WTC11 (cell line): ENCODE measurements at regions not wholly inside any gene's neighbourhood (a gene's known extent, or its start where the extent isn't known, plus 50 kb on each side); places are given as distances from the start of the nearest gene placed in this dataset.

Experiments
- ATAC-seq: fragments of 200-7000 bp; cut with Tn5 transposase; 2 replicates; pipeline ENCODE4 v1.10.0; 2021; ENCODE audit warnings: mild to moderate bottlenecking, moderate library complexity
- CTCF ChIA-PET: fragments of 300-600 bp; sonication (Branson Sonifier 250); formaldehyde crosslinking; loops from one replicate; lab custom pipeline; 2021; ENCODE audit warnings: antibody characterized with exemption; lab: Charles Lee
- POLR2A ChIA-PET: fragments of 350-600 bp; sonication (Branson Sonifier 250); formaldehyde crosslinking; loops from one replicate; lab custom pipeline; 2021; ENCODE audit warnings: antibody characterized with exemption; lab: Charles Lee
- DNase-seq: peaks from one replicate; pipeline ENCODE4 v3.0.0; 2021; ENCODE audit warnings: low spot score
- H3K27ac Mint-ChIP-seq: 2 replicates; pipeline ENCODE4 v1.8.0; 2021; ENCODE audit warnings: mixed read lengths
- H3K27me3 Mint-ChIP-seq: 2 replicates; pipeline ENCODE4 v1.8.0; 2021; ENCODE audit warnings: low read depth, mild to moderate bottlenecking, moderate library complexity, mixed read lengths
- H3K36me3 Mint-ChIP-seq: 2 replicates; pipeline ENCODE4 v1.8.0; 2021; ENCODE audit warnings: mixed read lengths
- H3K4me1 Mint-ChIP-seq: 2 replicates; pipeline ENCODE4 v1.8.0; 2022; ENCODE audit warnings: mixed read lengths
- H3K4me3 Mint-ChIP-seq: 2 replicates; pipeline ENCODE4 v1.8.0; 2021; ENCODE audit warnings: mild to moderate bottlenecking, moderate library complexity, mixed read lengths
- H3K9me3 Mint-ChIP-seq: 2 replicates; pipeline ENCODE4 v1.8.0; 2021; ENCODE audit warnings: mixed read lengths
- CREB1 ChIP-seq: sonication (generic); formaldehyde crosslinking; IDR thresholded peaks from 2 replicates; pipeline ENCODE4 v1.8.0; 2023; ENCODE audit warnings: mild to moderate bottlenecking, missing genetic modification reagents
- ELF4 ChIP-seq: sonication (generic); formaldehyde crosslinking; IDR thresholded peaks from 2 replicates; pipeline ENCODE4 v1.8.1; 2022; ENCODE audit warnings: low read depth, mild to moderate bottlenecking, moderate library complexity, missing genetic modification reagents
- FOXJ3 ChIP-seq: sonication (generic); formaldehyde crosslinking; IDR thresholded peaks from 2 replicates; pipeline ENCODE4 v1.9.0; 2021; ENCODE audit warnings: missing genetic modification reagents, mild to moderate bottlenecking, borderline replicate concordance
- FOXK1 ChIP-seq: sonication (generic); formaldehyde crosslinking; IDR thresholded peaks from 2 replicates; pipeline ENCODE4 v1.8.0; 2022; ENCODE audit warnings: mild to moderate bottlenecking, moderate library complexity, missing genetic modification reagents
- GRHL2 ChIP-seq: fragments of 250-450 bp; sonication (Bioruptor Pico); IDR thresholded peaks from 2 replicates; pipeline ENCODE4 v1.8.0; 2022; ENCODE audit warnings: mild to moderate bottlenecking, moderate library complexity; ENCODE audit not compliant: insufficient replicate concordance, severe bottlenecking
- JUN ChIP-seq: sonication (generic); formaldehyde crosslinking; IDR thresholded peaks from 2 replicates; pipeline ENCODE4 v1.8.0; 2023; ENCODE audit warnings: mild to moderate bottlenecking, missing genetic modification reagents
- MYBL2 ChIP-seq: sonication (generic); formaldehyde crosslinking; IDR thresholded peaks from 2 replicates; pipeline ENCODE4 v1.8.1; 2023; ENCODE audit warnings: mild to moderate bottlenecking, moderate library complexity, missing genetic modification reagents
- TCF7 ChIP-seq: sonication (generic); formaldehyde crosslinking; IDR thresholded peaks from 2 replicates; pipeline ENCODE4 v1.8.0; 2022; ENCODE audit warnings: mild to moderate bottlenecking, low read depth, missing genetic modification reagents, moderate library complexity
- TP53 ChIP-seq: sonication (generic); formaldehyde crosslinking; IDR thresholded peaks from 2 replicates; pipeline ENCODE4 v1.8.1; 2023; ENCODE audit warnings: mild to moderate bottlenecking, missing genetic modification reagents
- ZNF121 ChIP-seq: sonication (generic); formaldehyde crosslinking; IDR thresholded peaks from 2 replicates; pipeline ENCODE4 v1.8.0; 2023; ENCODE audit warnings: missing genetic modification reagents
- ZNF232 ChIP-seq: sonication (generic); formaldehyde crosslinking; IDR thresholded peaks from 2 replicates; pipeline ENCODE4 v1.8.0; 2022; ENCODE audit warnings: mild to moderate bottlenecking, missing genetic modification reagents
- ZNF263 ChIP-seq: sonication (generic); formaldehyde crosslinking; IDR thresholded peaks from 2 replicates; pipeline ENCODE4 v1.8.1; 2022; ENCODE audit warnings: low read depth, mild to moderate bottlenecking, moderate library complexity, missing genetic modification reagents
- TF ChIP-seq, protein P1 (sequence below): sonication (generic); formaldehyde crosslinking; IDR thresholded peaks from 2 replicates; pipeline ENCODE4 v1.8.0; 2023; ENCODE audit warnings: missing genetic modification reagents
- TF ChIP-seq, protein P2 (sequence below): sonication (generic); formaldehyde crosslinking; IDR thresholded peaks from 2 replicates; pipeline ENCODE4 v1.8.1; 2023; ENCODE audit warnings: mild to moderate bottlenecking, missing genetic modification reagents, moderate library complexity
- TF ChIP-seq, protein P3 (sequence below): sonication (generic); formaldehyde crosslinking; conservative IDR thresholded peaks from 2 replicates; pipeline ENCODE4 v1.8.1; 2022; ENCODE audit warnings: mild to moderate bottlenecking, missing genetic modification reagents
- TF ChIP-seq, protein P4 (sequence below): sonication (generic); formaldehyde crosslinking; IDR thresholded peaks from 2 replicates; pipeline ENCODE4 v1.8.1; 2023; ENCODE audit warnings: mild to moderate bottlenecking, missing genetic modification reagents, borderline replicate concordance
- TF ChIP-seq, protein P5 (sequence below): sonication (generic); formaldehyde crosslinking; IDR thresholded peaks from 2 replicates; pipeline ENCODE4 v1.8.1; 2022; ENCODE audit warnings: mild to moderate bottlenecking, moderate library complexity, missing genetic modification reagents
- TF ChIP-seq, protein P6 (sequence below): sonication (generic); formaldehyde crosslinking; IDR thresholded peaks from 2 replicates; pipeline ENCODE4 v1.8.0; 2023; ENCODE audit warnings: mild to moderate bottlenecking, missing genetic modification reagents
- TF ChIP-seq, protein P7 (sequence below): sonication (generic); formaldehyde crosslinking; IDR thresholded peaks from 2 replicates; pipeline ENCODE4 v1.8.1; 2022; ENCODE audit warnings: mild to moderate bottlenecking, missing genetic modification reagents, moderate library complexity, borderline replicate concordance
- TF ChIP-seq, protein P8 (sequence below): sonication (generic); formaldehyde crosslinking; IDR thresholded peaks from 2 replicates; pipeline ENCODE4 v1.8.1; 2023; ENCODE audit warnings: mild to moderate bottlenecking, missing genetic modification reagents

DNA sequence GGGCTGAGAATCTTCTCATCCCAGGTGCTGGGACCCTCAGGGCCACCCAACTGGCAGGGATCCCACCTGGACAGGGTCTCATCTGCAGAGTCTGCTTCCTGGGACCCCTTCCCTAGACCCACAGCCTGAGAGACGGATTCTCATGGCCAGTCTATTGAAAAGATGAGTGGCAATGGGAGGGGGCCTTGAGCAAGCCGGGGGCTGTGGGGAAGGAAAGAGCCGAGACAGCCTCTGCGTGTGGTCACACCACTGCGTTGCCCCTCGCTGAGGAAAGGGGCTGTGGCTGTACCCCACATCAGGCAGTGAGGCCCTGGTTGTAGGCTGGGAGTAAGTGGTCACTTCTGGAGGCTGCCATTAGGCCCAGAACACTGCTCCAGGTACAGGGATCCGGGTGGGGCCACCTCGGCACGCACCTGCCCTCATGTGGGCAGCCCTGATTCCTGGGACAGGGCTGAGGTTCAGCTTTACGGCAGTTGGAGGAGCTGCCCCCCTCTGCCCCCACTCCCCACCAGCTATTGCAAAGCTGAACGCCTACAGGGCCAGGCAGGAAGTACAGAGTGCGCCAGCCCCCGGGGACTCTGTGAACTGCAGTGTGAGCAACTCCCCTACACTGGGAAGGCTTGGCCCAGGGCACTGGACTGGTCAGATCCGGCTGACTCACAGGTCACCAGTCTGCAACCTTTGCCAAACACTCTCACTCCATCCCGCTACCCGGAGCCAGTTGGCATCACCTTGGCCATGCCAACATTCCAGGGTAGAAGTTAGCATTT is 106.9 kb downstream of the RIPK4 start (continued):
- TF ChIP-seq, protein P1, sequence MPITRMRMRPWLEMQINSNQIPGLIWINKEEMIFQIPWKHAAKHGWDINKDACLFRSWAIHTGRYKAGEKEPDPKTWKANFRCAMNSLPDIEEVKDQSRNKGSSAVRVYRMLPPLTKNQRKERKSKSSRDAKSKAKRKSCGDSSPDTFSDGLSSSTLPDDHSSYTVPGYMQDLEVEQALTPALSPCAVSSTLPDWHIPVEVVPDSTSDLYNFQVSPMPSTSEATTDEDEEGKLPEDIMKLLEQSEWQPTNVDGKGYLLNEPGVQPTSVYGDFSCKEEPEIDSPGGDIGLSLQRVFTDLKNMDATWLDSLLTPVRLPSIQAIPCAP (CRISPR knock-in tag), result no peak
- no peak for TF ChIP-seq ELF4 (CRISPR knock-in tag)
- TF ChIP-seq ZNF121 (CRISPR knock-in tag), result no peak
- TF ChIP-seq, protein P2, sequence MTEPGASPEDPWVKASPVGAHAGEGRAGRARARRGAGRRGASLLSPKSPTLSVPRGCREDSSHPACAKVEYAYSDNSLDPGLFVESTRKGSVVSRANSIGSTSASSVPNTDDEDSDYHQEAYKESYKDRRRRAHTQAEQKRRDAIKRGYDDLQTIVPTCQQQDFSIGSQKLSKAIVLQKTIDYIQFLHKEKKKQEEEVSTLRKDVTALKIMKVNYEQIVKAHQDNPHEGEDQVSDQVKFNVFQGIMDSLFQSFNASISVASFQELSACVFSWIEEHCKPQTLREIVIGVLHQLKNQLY, result no peak
- no peak for TF ChIP-seq FOXJ3
- TF ChIP-seq MYBL2, result no peak
- no peak for TF ChIP-seq TP53 (CRISPR knock-in tag)
- TF ChIP-seq, protein P3, sequence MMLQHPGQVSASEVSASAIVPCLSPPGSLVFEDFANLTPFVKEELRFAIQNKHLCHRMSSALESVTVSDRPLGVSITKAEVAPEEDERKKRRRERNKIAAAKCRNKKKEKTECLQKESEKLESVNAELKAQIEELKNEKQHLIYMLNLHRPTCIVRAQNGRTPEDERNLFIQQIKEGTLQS (CRISPR knock-in tag), result no peak
- TF ChIP-seq, all 79 proteins: peak for 0

DNA sequence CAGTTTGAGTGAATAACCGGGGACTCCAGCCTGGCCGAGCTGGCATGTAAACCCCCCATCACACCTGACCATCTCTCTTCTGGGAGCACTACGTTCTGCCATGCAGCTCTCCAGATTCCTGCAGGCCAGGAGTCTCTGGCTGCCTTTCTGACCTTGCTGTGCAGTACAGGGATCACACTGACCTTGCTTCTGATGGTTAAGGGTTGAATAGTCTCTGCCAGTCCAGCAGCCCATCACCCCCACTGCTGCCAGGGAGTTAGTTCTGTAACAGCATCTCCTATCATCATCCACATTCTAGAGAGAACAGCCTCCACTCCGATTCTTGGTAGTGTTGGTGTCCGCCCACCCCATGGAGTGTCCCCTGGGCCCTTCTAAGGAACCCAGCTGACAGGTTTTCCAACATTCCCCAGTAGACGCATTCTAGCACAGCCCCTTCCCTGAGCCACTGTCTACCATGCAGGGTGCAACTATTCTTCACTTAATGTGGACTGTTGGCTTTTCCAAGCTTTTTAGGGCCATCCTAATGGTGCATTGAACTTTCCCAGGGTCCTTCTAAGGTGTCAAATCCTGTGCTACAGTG is 109.8 kb downstream of the RIPK4 start:
- Mint-ChIP-seq H3K4me1 (peaks cover 29% of the 10 kb centered on the region), H3K9me3 (peaks cover 13% of the 10 kb centered on the region), H3K27me3 (peaks cover 7% of the 10 kb centered on the region), H3K4me3 (no peak overlapping the region; the same call in 1 of the 2 replicates), H3K36me3 (peaks cover 6% of the 10 kb centered on the region; the same call in 1 of the 2 replicates), H3K27ac (peak overlapping the region; percentile 39; the same call in 1 of the 2 replicates)
- CTCF ChIA-PET, result interaction anchor here (0.6 to 2.3 kb wide), 5 partner anchors 8 to 489 kb away, joined by 3 to 12 read pairs (median 5); no protein-coding TSS in a partner anchor
- DNase-seq (no peak), ATAC-seq (peak; percentile 48; the same call in 1 of the 2 replicates)
- POLR2A ChIA-PET, result no interaction called here
- TF ChIP-seq, protein P2, result no peak
- TF ChIP-seq FOXK1 (no peak), ZNF232 (CRISPR knock-in tag) (no peak), TP53 (CRISPR knock-in tag) (no peak), GRHL2 (no peak), TCF7 (CRISPR knock-in tag) (no peak), ZNF263 (CRISPR knock-in tag) (no peak), CREB1 (CRISPR knock-in tag) (no peak), JUN (CRISPR knock-in tag) (no peak)
- TF ChIP-seq, protein P4, sequence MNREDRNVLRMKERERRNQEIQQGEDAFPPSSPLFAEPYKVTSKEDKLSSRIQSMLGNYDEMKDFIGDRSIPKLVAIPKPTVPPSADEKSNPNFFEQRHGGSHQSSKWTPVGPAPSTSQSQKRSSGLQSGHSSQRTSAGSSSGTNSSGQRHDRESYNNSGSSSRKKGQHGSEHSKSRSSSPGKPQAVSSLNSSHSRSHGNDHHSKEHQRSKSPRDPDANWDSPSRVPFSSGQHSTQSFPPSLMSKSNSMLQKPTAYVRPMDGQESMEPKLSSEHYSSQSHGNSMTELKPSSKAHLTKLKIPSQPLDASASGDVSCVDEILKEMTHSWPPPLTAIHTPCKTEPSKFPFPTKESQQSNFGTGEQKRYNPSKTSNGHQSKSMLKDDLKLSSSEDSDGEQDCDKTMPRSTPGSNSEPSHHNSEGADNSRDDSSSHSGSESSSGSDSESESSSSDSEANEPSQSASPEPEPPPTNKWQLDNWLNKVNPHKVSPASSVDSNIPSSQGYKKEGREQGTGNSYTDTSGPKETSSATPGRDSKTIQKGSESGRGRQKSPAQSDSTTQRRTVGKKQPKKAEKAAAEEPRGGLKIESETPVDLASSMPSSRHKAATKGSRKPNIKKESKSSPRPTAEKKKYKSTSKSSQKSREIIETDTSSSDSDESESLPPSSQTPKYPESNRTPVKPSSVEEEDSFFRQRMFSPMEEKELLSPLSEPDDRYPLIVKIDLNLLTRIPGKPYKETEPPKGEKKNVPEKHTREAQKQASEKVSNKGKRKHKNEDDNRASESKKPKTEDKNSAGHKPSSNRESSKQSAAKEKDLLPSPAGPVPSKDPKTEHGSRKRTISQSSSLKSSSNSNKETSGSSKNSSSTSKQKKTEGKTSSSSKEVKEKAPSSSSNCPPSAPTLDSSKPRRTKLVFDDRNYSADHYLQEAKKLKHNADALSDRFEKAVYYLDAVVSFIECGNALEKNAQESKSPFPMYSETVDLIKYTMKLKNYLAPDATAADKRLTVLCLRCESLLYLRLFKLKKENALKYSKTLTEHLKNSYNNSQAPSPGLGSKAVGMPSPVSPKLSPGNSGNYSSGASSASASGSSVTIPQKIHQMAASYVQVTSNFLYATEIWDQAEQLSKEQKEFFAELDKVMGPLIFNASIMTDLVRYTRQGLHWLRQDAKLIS (CRISPR knock-in tag), result no peak
- TF ChIP-seq, protein P5, sequence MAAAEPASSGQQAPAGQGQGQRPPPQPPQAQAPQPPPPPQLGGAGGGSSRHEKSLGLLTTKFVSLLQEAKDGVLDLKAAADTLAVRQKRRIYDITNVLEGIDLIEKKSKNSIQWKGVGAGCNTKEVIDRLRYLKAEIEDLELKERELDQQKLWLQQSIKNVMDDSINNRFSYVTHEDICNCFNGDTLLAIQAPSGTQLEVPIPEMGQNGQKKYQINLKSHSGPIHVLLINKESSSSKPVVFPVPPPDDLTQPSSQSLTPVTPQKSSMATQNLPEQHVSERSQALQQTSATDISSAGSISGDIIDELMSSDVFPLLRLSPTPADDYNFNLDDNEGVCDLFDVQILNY (CRISPR knock-in tag), result no peak
- TF ChIP-seq, protein P6, sequence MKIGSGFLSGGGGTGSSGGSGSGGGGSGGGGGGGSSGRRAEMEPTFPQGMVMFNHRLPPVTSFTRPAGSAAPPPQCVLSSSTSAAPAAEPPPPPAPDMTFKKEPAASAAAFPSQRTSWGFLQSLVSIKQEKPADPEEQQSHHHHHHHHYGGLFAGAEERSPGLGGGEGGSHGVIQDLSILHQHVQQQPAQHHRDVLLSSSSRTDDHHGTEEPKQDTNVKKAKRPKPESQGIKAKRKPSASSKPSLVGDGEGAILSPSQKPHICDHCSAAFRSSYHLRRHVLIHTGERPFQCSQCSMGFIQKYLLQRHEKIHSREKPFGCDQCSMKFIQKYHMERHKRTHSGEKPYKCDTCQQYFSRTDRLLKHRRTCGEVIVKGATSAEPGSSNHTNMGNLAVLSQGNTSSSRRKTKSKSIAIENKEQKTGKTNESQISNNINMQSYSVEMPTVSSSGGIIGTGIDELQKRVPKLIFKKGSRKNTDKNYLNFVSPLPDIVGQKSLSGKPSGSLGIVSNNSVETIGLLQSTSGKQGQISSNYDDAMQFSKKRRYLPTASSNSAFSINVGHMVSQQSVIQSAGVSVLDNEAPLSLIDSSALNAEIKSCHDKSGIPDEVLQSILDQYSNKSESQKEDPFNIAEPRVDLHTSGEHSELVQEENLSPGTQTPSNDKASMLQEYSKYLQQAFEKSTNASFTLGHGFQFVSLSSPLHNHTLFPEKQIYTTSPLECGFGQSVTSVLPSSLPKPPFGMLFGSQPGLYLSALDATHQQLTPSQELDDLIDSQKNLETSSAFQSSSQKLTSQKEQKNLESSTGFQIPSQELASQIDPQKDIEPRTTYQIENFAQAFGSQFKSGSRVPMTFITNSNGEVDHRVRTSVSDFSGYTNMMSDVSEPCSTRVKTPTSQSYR, result no peak
- TF ChIP-seq, protein P7, sequence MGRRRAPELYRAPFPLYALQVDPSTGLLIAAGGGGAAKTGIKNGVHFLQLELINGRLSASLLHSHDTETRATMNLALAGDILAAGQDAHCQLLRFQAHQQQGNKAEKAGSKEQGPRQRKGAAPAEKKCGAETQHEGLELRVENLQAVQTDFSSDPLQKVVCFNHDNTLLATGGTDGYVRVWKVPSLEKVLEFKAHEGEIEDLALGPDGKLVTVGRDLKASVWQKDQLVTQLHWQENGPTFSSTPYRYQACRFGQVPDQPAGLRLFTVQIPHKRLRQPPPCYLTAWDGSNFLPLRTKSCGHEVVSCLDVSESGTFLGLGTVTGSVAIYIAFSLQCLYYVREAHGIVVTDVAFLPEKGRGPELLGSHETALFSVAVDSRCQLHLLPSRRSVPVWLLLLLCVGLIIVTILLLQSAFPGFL (CRISPR knock-in tag), result no peak
- TF ChIP-seq, protein P8, sequence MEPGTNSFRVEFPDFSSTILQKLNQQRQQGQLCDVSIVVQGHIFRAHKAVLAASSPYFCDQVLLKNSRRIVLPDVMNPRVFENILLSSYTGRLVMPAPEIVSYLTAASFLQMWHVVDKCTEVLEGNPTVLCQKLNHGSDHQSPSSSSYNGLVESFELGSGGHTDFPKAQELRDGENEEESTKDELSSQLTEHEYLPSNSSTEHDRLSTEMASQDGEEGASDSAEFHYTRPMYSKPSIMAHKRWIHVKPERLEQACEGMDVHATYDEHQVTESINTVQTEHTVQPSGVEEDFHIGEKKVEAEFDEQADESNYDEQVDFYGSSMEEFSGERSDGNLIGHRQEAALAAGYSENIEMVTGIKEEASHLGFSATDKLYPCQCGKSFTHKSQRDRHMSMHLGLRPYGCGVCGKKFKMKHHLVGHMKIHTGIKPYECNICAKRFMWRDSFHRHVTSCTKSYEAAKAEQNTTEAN (CRISPR knock-in tag), result no peak
